LNCaP clone FGC (cell line): ENCODE measurements at regions not wholly inside any gene's neighbourhood (a gene's known extent, or its start where the extent isn't known, plus 50 kb on each side); places are given as distances from the start of the nearest gene placed in this dataset.

Experiments used
- DNase-seq: peaks from one replicate; pipeline ENCODE4 v3.0.0-alpha.2; 2011; ENCODE audit warnings: low read depth
- H3K4me3 ChIP-seq: 2 replicates; pipeline ENCODE4 v1.5.1; 2011; ENCODE audit warnings: mild to moderate bottlenecking, low read depth, low read length, control low read depth
- CTCF ChIP-seq: IDR thresholded peaks from 2 replicates; pipeline ENCODE4 v1.5.1; 2012; ENCODE audit warnings: mild to moderate bottlenecking; ENCODE audit not compliant: control insufficient read depth, insufficient read depth; ENCODE audit errors: extremely low read depth

- no peak for DNase-seq
- no peak overlapping the region for H3K4me3 ChIP-seq
- no peak for TF ChIP-seq CTCF
These were observed 135.6 kb downstream of the TSEN15 start for GRCh38 chr1:184187097-184187496.

DNA sequence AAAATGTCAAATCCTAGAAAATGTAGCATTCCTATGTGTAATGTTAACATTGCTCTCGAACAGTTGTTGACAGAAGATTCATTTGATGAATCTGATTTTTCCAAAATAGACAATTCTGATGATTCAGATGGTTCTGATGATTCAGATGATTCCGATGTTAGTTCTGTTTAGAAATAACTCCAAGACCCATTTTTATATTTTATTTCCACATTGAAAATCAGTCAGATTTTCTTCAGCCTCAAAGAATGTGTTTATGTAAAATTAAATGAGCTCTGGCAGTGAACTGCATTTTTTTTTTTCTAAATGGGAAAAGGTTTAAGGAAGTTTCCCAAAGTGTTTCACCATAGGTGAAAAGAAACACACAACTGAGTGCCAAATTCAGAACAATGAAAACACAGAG is 136.5 kb downstream of the TSEN15 start:
- no peak for DNase-seq
- no peak overlapping the region for H3K4me3 ChIP-seq
- no peak for TF ChIP-seq CTCF

DNA sequence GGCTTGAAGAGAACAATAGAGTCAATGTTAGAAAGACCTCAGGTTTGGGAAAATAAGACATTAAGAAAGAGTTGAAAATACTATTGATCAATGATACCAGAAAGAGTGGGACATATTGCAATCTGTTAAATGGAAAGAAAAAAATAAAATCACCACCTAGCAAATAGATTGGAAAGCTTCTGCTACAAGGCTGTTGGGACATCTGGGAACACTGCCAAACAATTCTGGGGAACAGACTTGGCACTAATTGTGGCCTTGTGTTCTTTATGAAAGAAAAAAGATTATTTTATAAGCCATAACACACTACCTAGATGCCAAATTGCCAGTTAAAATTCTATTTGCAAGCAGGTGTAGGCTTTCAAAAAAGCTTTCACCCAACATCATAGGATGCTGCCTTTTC is 137.8 kb downstream of the TSEN15 start:
- no peak overlapping the region for H3K4me3 ChIP-seq
- no peak for TF ChIP-seq CTCF
- DNase-seq, result no peak

DNA sequence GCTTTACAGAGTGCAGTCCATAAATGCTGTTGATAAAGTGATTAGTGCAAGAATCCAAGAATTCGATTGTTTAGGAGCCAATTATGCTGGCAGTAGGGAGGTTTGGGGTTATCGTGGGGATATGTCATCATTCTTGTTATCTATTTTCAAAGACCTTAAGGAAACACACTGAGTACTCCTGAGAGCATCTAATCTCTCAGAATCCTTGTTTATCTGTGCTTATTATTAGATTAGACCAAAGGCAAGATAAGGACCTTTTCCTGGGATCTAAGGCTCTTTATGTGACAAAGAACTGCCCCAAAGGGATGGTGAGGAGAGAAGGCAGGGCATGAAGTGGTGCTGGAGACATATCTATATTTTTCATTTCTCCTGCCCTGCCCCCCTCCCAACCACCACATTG is 139.1 kb downstream of the TSEN15 start:
- H3K4me3 ChIP-seq, result no peak overlapping the region
- TF ChIP-seq CTCF, result no peak
- DNase-seq, result no peak

DNA sequence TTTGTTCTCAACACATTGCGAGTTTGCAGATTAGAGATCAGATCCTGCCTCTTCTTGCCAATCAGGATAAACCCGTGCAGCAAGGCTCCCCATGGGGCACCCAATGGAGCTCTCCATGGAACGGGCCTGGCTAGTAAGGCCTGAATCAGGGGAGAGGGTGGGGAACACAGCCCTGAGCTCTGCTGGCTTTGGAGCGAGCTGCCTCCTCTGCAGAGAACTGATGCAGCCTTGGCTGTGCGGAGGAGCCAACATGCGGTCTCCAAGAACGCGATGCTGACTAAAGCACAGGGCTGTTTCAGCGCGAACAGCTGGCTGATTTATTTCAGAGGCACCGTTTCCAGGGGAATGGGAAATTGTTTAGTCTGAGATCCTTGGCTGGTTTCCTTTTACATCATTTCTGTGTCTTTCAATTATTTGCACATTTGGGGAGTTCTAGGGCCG is 139.7 kb downstream of the TSEN15 start:
- no peak overlapping the region for H3K4me3 ChIP-seq
- DNase-seq, result no peak
- no peak for TF ChIP-seq CTCF

GRCh38 chr1:184192796-184193195 is 141.3 kb downstream of the TSEN15 start:
- no peak for TF ChIP-seq CTCF
- DNase-seq, result no peak
- no peak overlapping the region for H3K4me3 ChIP-seq

DNA sequence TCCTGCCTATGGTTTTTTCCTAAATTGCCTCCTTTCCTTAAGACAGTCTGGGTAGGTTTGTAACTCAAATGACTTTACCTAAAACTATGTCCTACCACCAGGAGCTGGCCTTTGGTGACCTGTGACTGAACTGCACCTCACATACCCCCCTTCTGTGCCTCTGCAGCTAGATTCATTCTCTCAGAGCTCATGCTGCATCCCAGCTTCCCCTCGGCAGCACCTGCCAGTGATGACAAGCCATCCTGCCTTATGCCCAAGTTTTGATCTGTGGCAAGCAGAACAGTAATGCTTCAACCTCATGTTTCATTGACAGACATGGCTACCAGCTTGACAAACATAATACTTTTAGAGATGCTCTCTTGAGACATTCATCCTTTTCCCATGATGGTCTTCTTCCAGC is 141.9 kb downstream of the TSEN15 start:
- H3K4me3 ChIP-seq, result no peak overlapping the region
- no peak for DNase-seq
- TF ChIP-seq CTCF, result no peak
